HG02571 (cell line): ENCODE measurements at regions not wholly inside any gene's neighbourhood (a gene's known extent, or its start where the extent isn't known, plus 50 kb on each side); places are given as distances from the start of the nearest gene placed in this dataset.
"Not testable (repeated sequence)": the region's sequence is repeated elsewhere in the genome, so short reads cannot be mapped to it uniquely, and the experiment has no call there.

ENCODE experiments used
- ATAC-seq: cut with Tn5 transposase; IDR thresholded peaks from one replicate; pipeline ENCODE4 v1.9.1; 2021; ENCODE audit warnings: mild to moderate bottlenecking, moderate library complexity; ENCODE audit not compliant: unreplicated experiment

DNA sequence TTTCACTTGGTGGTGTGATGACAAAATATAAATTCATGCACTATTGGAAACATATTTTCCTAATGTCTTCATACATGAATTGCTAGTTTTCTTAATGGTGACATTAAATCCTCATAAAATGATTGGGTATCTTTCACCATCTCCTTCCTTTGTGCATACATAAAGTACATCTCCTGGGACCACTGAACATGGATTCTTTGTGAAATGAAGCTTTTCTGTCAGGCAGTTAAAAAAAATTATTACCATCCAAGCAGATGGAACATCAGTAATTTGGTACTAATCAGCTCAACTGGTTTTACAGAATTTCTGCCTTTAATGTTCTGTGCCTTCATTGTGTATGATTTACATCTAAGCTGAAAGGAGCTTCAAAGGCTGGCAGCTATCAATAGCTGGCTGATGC, 891.7 kb upstream of the SLC10A2 start:
- no peak for ATAC-seq

DNA sequence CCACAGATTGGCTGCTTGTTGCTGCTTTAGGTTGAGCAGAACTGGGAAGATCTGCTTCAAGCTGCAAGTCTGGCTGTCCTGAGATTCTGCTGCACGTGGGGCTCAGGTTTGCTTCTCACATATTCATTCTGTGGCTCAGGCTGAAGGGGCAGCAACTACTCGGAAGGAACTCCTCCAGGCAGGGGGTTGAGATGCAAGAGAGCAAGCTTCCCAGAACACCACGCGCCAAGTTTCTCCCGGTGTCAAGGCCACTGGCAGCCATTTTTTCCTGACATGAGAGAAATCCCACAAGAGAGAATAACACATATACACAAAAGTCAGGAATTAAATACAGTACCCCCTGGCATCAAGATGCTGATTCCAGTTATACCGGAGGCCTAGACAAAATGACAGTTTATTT, 887.6 kb upstream of the SLC10A2 start:
- no peak for ATAC-seq

DNA sequence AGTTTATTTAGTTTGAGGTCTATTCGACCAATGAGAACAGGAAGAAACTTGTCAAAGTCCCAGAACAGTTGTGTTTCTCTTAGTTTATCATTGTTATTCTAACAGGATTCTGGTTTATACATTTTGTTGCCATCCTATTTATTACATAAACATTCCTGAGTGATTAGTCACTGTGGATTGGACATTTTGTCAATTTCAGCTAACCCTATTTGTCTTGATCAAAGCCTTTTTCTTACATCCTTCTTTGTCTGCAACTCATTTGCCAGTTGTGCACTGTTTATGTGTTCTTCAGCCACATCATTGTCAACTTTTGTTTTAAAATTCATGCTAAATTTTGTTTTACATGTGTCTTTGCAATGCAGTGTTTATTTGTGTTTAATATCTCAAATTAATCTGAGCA, 886.0 kb upstream of the SLC10A2 start:
- no peak for ATAC-seq

DNA sequence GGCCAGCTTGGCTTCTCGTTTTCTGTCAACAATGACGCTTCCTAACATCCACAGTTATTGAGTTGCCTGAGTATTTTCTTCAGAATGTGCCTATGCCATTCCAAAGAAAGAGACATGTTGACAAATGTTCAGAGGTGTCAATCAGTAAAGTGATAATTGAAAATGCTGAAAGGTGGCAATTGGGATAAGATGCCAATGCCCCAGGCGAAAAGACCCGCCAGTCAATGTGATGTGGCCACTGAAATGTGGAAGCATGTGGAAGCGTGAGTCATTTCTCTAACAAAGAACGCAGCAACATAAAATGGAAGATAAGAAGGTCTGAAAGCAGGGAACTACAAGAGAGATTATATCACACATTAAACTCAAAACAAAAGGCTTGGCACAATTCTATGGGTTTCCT, 882.2 kb upstream of the SLC10A2 start:
- ATAC-seq, result no peak

DNA sequence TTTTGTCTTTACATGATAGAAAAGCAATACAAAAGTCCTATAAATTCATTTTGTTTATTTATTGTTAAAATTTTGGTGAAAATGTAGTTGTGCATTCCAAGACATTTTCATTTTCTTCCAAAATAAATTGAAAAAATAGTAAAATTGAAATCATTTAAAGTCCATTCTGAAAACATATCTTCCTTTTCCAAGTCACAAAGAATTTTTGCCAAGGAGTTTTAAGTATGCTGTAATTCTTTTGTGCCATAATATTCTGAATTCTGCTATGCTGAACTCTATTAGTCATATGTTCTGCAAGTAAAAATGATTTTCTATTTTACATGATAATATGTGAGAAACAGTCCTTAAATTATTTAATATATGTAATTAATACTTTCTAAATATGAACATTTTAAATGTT, 879.6 kb upstream of the SLC10A2 start:
- no peak for ATAC-seq

DNA sequence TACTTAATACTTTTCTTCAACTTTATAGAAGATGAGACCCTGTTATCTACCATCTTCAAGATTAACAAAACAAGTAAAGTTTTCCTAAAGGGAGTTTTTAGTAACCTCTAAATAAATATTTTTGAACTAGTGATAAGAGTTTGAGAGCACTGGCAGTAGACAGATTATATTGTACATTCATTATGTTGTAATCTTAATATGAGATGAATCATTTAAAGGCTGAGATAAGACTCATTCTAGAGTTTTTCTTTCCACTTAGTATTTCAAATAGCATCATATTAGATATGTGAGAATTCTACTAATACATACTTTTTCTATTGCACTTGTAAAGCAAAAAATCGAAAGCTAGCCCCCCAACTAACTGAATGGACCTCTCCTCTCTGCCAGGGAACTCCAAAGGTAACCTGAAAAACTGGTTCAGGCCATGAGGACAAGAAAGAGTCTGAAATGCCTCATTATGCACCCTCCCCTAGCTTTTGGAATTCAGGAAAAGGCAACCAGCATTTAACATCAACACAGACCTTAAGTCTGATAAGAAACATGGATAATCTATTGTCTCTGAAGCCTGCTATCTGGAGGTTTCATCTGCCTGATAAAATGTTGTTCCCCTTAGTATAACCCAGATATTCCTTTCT, 875.4 kb upstream of the SLC10A2 start:
- no peak for ATAC-seq

DNA sequence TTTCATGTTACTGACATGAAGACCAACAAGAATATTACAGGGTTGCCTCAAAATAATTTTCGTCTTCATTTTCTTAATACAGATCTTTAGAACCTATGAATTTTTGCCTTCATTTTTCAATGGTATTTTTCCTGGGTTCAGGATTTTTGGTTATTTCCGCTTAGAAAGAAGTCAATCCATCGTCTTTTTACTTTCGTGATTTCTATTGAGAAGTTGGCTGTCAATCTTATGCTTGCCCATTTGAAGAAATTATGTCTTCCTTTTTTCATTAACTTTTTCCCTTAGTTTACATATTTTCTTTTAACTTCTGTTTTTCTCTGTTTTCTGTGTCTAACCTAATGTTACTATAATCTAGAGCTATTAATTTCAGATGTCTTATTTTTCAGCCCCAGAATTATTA, 868.9 kb upstream of the SLC10A2 start:
- no peak for ATAC-seq

DNA sequence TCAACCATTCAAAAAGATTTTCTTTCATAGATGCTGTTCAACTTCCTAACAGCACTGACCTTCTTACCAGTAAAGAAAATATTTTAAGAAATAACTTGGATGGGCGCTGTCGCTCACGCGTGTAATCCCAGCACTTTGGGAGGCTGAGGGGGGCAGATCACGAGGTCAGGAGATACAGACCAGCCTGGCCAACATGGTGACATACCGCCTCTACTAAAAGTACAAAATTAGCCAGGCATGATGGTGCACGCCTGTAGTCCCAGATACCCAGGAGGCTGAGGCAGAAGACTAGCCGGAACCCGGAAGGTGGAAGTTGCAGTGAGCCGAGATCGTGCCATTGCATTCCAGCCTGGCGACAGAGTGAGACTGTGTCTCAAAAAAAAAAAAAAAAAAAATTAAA, 865.7 kb upstream of the SLC10A2 start:
- ATAC-seq, result no peak

DNA sequence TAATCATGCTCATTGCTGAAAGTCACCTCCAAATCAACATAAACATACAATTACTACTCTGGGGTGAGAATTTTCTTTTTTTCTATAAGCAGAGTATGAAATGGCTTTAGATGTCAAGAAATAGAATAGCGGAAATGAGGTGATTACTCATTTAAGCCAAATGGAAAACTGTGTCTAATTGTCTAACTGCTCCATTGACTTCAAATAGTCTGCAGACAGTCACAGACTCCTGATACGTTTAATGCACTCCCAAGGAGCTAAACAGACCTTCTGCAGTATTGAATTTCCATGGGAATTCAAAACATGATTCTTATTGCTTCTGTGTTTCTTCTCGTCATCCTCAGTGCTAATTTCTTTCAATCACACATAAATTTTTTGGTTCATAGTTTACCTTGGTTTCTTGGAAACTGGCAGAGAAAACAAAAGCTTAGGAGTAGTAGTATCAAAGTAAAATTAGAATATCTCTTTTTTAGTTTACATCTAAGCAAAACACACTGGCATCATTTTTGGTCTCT, 865.2 kb upstream of the SLC10A2 start:
- no peak for ATAC-seq

DNA sequence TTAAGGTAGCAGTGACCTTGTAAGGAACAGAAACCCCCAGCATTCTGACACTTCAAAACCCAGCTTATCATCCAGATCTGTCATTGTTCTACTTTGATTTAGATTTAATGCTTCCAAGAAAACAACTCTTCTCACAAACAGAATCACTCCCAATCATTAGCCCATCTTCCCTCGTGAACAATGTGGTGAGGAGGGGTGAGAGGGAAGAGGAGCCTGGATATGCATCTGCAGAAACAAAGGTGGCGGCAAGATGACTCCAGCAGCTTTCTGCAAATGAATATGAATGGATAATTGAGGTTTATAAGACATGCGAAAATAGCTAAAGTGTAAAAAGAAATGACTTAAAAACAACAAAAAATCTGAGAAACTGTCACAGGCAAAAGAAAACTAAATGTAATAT, 859.9 kb upstream of the SLC10A2 start:
- no peak for ATAC-seq

DNA sequence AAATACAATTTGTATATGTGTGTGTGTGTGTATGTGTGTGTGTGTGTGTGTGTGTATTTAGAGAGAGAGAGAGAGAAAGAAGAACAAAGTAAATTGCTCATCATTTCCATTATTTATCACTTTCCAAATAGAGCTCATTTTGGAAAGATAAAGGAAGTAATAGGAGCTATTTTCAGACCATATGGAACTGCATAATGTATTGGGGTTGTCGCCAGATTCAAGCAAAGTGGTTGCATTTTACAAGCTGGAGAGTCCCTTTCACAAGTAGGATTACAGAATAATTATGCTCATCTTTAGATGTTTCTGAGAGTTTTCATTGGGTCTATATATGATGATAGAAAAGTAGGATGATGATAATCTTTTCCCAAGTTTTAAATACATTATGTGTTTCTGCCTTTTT, 842.7 kb upstream of the SLC10A2 start:
- ATAC-seq, result no peak

DNA sequence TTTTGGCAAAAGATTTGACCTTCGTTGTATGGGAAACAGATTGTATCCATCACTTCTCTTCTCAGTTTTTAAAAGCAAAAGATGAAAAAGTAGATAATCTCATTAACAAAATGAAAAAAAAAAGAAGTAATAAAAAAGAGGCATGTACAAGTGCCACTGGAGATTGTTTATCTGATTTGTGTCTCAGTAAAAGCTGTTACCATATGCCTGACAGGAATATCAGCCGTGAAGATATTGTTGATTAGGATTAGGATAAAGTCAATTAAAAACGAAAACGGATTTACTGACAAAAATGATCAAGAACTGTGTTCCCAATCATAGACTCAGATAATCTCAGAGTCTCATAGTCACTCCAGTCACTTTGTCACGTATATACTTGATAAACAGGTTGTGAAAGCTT, 842.1 kb upstream of the SLC10A2 start:
- no peak for ATAC-seq

DNA sequence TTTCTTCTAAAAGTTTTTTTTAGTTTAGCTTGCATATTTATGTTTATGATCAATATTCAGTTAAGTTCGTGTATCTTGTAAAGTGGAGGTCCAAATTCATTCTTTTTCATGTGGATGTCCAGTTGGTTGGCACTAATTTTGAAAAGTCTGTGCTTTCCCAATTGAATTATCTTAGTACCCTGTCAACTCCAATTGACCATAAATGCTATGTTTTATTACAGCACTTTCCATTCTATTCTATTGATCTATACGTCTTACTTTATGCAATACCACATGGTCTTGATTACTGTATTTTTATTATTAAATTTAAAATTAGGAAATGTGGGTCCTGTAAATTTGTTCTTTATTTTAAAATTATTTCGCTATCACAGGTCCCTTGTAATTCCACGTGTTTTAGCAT, 837.6 kb upstream of the SLC10A2 start:
- no peak for ATAC-seq

DNA sequence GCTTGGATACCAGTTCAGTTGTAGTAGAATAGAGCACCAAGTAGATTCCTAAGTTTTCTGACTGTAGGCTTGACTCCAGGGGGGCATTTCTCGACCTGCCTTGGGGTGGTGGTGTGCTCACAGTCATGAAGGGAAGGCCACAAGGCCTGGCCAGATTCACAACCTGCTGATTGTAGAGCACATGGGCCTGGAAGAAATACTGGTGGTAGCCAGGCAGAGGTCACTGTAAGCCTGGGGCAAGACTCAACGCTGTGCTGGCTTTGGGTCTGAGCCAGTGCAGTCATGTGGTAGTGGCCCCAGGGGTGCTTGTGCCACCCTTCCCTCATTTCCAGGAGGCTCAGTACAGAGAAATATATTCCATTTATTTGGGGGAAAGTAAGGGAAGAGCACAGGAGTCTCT, 832.3 kb upstream of the SLC10A2 start:
- no peak for ATAC-seq

DNA sequence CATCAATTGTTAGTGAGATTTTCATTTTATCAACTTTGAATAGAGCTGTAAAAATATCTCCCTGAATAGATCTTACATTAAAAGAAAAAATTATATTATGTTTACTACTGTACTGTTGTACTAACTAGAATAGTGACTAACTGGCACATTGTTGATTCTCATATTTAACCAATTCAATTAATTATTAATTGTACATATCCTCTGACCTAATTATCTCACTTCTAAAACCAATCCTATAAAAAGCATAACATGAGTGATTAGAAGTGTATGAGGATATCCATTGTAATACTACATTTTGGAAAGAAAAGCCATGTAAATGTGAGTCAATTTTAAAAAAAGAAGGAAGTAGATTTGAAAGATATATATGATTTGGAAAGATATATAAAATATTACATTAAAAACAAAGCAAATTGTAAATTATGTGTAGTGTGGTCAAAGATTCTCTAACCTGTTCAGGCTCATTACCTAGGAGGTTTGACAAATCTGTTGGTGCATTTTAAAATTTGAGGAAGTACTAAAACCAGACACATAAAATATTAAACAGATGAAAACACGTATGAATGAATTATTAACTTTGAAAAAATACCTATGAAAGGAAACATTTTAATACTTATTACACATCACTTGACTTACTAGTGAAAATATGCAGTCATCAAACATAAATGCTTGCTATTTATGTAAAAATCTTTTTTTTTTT, 829.8 kb upstream of the SLC10A2 start:
- no peak for ATAC-seq

DNA sequence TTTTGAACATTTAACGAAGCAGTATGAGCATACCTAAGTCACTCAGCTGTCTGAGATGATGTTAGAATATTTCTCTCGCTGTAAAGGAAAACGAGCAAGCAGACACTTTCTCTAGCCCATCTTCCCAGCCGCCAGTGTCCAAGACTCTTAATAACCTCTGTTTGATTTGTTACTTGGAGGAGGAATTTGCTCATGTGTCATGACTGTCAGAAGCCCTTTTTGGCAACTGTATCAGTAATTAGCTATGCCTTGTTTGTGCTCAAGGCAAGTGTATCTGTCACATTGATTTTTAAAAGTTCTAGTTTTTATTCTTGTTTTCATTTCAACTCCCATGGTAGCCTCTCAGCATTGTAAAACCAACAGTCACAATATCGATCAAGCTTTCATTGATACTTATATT, 828.4 kb upstream of the SLC10A2 start:
- no peak for ATAC-seq

DNA sequence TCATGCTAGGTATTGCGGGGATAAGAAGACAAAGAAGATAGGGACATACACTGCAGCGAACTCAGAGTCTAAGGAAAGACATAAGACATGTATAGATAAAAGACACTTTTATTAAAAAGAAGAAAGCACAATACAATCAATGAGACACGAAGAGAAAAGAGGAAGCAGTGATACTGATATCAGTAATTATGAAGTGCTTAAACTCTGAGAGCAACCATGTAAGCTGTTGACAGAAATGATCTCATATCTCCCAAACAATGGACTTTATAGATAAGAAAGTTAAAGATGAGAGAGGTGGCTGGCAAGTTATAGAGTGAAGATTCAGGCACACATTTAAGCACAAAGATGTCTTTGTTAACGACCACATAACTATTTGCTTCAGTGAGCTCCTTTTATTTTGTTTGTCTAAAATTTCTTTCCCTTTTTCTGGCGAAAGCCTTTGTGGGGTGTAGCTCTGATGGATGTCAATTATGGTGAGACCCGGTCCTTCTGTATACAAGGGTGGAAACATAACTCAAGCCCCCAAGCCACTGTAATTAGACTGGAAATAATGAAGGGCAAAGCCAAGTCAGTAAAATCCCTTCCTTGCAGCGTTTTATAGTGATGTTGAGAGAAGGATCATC, 818.0 kb upstream of the SLC10A2 start:
- ATAC-seq, result no peak

DNA sequence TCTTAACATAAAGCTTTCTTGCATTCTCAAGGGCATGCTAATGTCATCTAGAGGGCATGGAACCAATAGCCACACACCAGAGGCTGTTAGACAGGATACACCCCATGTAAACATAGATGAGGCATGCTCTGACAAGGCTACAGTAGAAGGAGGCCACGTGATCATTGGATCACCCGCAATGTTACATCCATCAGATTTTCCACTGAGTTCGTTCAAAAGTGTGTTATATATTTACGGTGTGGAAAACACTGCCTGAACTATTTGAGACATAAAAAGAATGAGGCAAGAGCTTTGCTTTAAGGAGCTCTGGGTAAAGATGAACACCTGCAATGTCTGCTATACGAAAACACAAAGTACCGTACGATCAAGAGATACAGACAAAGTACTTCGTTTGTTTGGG, 817.5 kb upstream of the SLC10A2 start:
- no peak for ATAC-seq

DNA sequence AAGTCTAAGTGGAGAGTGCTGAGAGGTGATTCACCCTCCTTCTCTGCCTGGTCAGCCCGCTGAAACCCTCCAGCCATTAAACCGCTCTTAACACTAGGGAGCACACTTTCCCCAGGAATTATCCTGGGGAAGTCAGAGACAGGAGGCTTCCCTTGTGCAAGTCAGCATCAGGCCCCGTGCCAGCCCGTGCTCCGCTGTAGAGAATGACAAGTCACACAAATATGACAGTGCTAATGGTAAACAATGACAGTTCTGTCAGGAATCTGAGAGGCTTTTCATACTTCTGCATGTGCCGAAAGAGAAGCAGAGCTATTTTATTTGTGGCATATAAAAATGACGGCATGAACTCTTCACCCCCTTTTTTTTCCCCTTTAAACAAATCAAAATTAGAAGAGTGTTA, 816.9 kb upstream of the SLC10A2 start:
- ATAC-seq, result no peak

DNA sequence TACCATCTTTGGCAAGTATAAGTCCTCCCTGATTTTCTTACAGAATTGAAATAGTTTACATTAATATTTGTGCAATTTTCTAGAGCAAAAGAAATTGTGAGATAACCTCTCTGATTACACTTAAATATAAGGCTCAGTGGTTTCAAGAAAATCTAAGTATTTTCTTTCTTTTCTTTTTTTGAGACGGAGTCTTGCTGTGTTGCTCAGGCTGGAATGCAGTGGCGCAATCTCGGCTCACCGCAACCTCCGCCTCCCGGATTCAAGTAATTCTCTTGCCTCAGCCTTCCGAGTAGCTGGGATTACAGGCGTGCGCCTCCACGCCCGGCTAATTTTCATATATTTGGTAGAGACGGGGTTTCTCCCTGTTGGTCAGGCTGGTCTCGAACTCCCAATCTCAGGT, 813.9 kb upstream of the SLC10A2 start:
- not testable (repeated sequence) for ATAC-seq

DNA sequence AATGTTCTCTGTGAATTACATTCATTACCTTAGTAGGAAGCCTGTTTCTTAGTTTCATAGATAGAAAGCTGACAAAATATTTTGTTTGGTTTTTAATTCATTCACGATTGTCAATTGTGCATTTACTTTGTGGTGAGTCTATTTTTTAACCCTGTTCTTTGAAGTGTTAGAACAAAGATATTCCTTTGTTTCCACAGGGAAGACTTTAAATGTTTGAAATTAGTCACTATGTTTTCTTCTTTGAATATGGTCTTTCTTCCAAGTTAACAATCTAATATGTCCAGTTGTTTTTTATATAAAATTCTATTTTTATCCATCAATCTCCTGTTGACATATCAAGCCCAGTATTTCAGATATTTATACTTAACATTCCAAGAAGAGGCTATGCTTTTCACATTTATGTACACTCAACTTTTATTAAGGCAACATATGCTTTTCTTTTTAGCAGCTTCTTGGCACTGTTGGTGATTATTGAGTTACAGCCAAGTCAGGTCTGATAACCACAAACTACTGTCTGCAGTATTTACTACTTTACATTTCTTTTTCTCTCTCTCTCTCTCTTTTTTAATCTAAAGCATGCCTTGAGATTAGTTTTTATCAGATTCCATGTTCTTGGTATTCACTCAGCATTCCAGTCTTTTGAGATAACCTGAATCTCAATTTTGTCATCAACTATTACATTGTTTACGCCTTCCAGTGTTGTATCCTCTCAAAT, 812.8 kb upstream of the SLC10A2 start:
- no peak for ATAC-seq

DNA sequence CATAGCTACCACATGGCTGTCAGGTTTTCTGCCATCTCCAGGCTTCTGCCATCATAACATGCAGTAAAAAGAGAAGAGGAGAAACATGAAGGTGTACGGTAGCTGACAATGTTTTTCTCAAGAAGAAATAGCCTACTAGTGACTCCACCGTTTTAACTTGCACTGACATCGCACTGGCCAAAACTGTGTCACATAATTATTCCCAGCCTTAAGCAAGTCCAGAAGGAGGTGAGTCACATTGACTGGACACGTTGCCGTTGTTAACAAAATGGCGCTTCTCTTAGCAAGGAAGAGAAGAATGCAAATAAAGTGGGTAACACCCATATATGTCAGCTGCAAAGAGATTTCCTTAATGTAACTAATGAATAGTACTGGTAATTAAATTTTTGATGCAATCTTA, 810.4 kb upstream of the SLC10A2 start:
- no peak for ATAC-seq
